NCI-H69 (cell line): ENCODE measurements at regions not wholly inside any gene's neighbourhood (a gene's known extent, or its start where the extent isn't known, plus 50 kb on each side); places are given as distances from the start of the nearest gene placed in this dataset.

Experiments
- DNase-seq: peaks from one replicate; lab custom pipeline; 2025; lab: John Stamatoyannopoulos, UW

- DNase-seq = peak; percentile 10
Measured at GRCh38 chr20:2047456-2048092, 53.7 kb upstream of the PDYN start.

- no peak for DNase-seq
Measured at GRCh38 chr20:2045101-2045500, 51.2 kb upstream of the PDYN start.
